DOHH2 (cell line): ENCODE measurements at regions not wholly inside any gene's neighbourhood (a gene's known extent, or its start where the extent isn't known, plus 50 kb on each side); places are given as distances from the start of the nearest gene placed in this dataset.

Experiments
- H3F3A ChIP-seq: fragments of 200-600 bp; sonication (generic), shearing (Covaris generic); 2 replicates; pipeline ENCODE4 v1.6.0; 2016; ENCODE audit warnings: antibody characterized with exemption, mild to moderate bottlenecking; ENCODE audit not compliant: control insufficient read depth, insufficient read depth
- H3K27ac ChIP-seq: fragments of 200-600 bp; sonication (generic); 2 replicates; pipeline ENCODE4 v1.5.1; 2014; ENCODE audit warnings: low read depth, mild to moderate bottlenecking, low read length, moderate library complexity
- H3K27me3 ChIP-seq: fragments of 200-600 bp; sonication (generic); 2 replicates; pipeline ENCODE4 v1.6.1; 2014; ENCODE audit warnings: mild to moderate bottlenecking, low read length, mixed read lengths; ENCODE audit not compliant: control insufficient read depth
- H3K36me3 ChIP-seq: fragments of 200-600 bp; sonication (generic); 2 replicates; pipeline ENCODE4 v1.6.1; 2014; ENCODE audit warnings: mild to moderate bottlenecking, low read length, moderate library complexity, mixed read lengths; ENCODE audit not compliant: control insufficient read depth
- H3K4me1 ChIP-seq: fragments of 200-600 bp; sonication (generic); 2 replicates; pipeline ENCODE4 v1.6.1; 2014; ENCODE audit warnings: mild to moderate bottlenecking, low read length, mixed read lengths; ENCODE audit not compliant: control insufficient read depth
- H3K4me2 ChIP-seq: fragments of 200-600 bp; sonication (generic); 2 replicates; pipeline ENCODE4 v1.6.0; 2014; ENCODE audit warnings: mild to moderate bottlenecking, low read length, moderate library complexity
- H3K4me3 ChIP-seq: fragments of 200-600 bp; sonication (generic); 2 replicates; pipeline ENCODE4 v1.5.1; 2014; ENCODE audit warnings: mild to moderate bottlenecking, low read length, mixed read lengths
- H3K79me2 ChIP-seq: fragments of 200-600 bp; sonication (generic); 2 replicates; pipeline ENCODE4 v1.6.1; 2014; ENCODE audit warnings: mild to moderate bottlenecking, low read length, mixed read lengths; ENCODE audit not compliant: control insufficient read depth
- H3K9me2 ChIP-seq: fragments of 200-600 bp; sonication (generic); replicated peaks from 2 replicates; pipeline ENCODE4 v1.6.1; 2014; ENCODE audit warnings: mild to moderate bottlenecking, low read length, mixed read lengths; ENCODE audit not compliant: control insufficient read depth
- H3K9me3 ChIP-seq: fragments of 200-600 bp; sonication (generic); 2 replicates; pipeline ENCODE4 v1.6.1; 2014; ENCODE audit warnings: antibody characterized with exemption, low read length, mixed read lengths; ENCODE audit not compliant: control insufficient read depth, insufficient read depth
- H4K20me1 ChIP-seq: fragments of 200-600 bp; sonication (generic); 2 replicates; pipeline ENCODE4 v1.6.0; 2014; ENCODE audit warnings: low read depth, mild to moderate bottlenecking, antibody characterized with exemption, low read length, moderate library complexity; ENCODE audit not compliant: control insufficient read depth, insufficient read depth
- EZH2phosphoT487 ChIP-seq: fragments of 200-600 bp; sonication (generic); IDR thresholded peaks from 2 replicates; pipeline ENCODE4 v1.6.1; 2017; ENCODE audit warnings: borderline replicate concordance, mild to moderate bottlenecking, antibody characterized with exemption, low read length, moderate library complexity, mixed read lengths
- TF ChIP-seq, protein P1 (sequence below): fragments of 200-600 bp; sonication (generic); IDR thresholded peaks from one replicate; pipeline ENCODE4 v1.5.1; 2014; ENCODE audit warnings: antibody characterized with exemption, mild to moderate bottlenecking, low read depth, low read length; ENCODE audit not compliant: poor library complexity, severe bottlenecking

DNA sequence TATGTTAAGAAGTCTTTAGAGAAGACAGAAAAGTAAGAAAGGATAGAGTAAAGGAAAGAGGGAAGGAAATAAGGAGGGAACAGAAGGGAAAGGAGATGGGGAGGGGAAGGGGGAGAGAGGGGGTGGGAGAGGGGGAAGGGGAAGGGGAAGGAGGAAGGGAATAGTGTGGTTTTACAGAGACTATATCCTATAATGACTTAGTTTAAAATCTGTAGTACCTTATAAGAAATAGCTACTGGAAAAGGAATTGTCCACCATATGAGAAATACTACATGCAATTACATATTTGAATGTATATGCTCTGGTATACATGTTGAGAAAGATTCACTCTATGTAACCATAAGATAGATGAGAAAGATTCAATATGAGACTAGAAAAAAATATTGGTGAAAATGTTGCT is 1042.3 kb downstream of the BRINP3 start:
- no peak for TF ChIP-seq EZH2phosphoT487
- TF ChIP-seq, protein P1, sequence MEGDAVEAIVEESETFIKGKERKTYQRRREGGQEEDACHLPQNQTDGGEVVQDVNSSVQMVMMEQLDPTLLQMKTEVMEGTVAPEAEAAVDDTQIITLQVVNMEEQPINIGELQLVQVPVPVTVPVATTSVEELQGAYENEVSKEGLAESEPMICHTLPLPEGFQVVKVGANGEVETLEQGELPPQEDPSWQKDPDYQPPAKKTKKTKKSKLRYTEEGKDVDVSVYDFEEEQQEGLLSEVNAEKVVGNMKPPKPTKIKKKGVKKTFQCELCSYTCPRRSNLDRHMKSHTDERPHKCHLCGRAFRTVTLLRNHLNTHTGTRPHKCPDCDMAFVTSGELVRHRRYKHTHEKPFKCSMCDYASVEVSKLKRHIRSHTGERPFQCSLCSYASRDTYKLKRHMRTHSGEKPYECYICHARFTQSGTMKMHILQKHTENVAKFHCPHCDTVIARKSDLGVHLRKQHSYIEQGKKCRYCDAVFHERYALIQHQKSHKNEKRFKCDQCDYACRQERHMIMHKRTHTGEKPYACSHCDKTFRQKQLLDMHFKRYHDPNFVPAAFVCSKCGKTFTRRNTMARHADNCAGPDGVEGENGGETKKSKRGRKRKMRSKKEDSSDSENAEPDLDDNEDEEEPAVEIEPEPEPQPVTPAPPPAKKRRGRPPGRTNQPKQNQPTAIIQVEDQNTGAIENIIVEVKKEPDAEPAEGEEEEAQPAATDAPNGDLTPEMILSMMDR = no peak
- Histone ChIP-seq H3K4me1 (no peaks in the 10 kb centered on the region), H3K4me2 (no peak overlapping the region)

DNA sequence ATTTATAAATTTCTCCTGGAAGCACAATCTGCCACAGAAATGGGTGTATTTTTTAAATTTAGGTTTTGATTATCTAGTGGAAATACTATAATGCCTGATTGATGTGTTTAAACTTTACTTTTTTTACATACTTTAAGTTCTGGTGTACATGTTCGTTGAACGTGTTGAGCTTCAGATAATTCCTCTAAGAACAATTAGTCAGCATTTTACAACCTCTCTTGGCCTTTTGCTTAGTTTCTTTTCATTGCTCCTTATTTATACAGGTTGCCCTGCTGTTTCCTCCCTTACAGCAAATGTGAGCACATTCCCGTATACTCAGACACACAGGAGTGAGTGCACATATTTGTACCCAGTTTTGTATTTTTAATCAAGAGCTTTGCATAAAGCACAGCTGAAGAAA is 1038.9 kb downstream of the BRINP3 start:
- H4K20me1 ChIP-seq = no peaks in the 10 kb centered on the region
- H3K27ac ChIP-seq = no peak overlapping the region
- TF ChIP-seq, protein P1 = no peak
- TF ChIP-seq EZH2phosphoT487 = no peak
- H3K4me3 ChIP-seq = no peak overlapping the region
- H3K4me1 ChIP-seq = no peaks in the 10 kb centered on the region
- no peaks in the 10 kb centered on the region for H3K36me3 ChIP-seq
- H3K27me3 ChIP-seq = no peaks in the 10 kb centered on the region
- H3K4me2 ChIP-seq = no peak overlapping the region
- no peaks in the 10 kb centered on the region for H3K9me2 ChIP-seq
- no peaks in the 10 kb centered on the region for H3F3A ChIP-seq
- H3K79me2 ChIP-seq = no peaks in the 10 kb centered on the region
- H3K9me3 ChIP-seq = no peaks in the 10 kb centered on the region

More for the DNA sequence above, 1042.3 kb downstream of the BRINP3 start:
- Histone ChIP-seq H3K27me3 (no peaks in the 10 kb centered on the region), H3F3A (no peaks in the 10 kb centered on the region), H3K27ac (no peak overlapping the region), H4K20me1 (no peaks in the 10 kb centered on the region), H3K79me2 (no peaks in the 10 kb centered on the region), H3K9me2 (no peaks in the 10 kb centered on the region), H3K36me3 (no peaks in the 10 kb centered on the region), H3K9me3 (no peaks in the 10 kb centered on the region), H3K4me3 (no peak overlapping the region)

DNA sequence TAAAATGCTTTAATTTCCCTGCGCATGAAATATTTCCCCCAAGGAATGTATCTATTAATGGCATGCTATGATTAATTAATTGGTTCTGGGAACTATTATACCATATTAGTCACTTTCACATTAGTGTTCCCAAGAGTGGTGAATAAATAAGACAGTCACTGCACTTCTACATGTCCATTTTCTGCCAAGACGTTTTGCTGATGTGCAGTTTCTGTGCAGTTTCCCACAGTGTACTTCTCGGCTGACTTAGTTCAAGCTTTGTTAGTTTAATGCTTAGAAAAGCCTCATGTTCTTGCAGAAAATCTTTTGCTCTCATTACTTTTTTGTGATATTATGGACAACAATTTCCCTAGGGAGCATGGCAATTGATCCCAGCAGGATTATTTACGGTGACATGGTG is 1014.5 kb downstream of the BRINP3 start:
- Histone ChIP-seq H3K79me2 (no peaks in the 10 kb centered on the region), H3K9me3 (no peaks in the 10 kb centered on the region), H3K27ac (no peak overlapping the region), H3K4me1 (no peaks in the 10 kb centered on the region), H3K9me2 (no peaks in the 10 kb centered on the region), H3K27me3 (no peaks in the 10 kb centered on the region), H3K36me3 (no peaks in the 10 kb centered on the region), H3K4me2 (no peak overlapping the region), H4K20me1 (no peaks in the 10 kb centered on the region), H3K4me3 (no peak overlapping the region), H3F3A (no peaks in the 10 kb centered on the region)
- TF ChIP-seq, protein P1 = no peak
- no peak for TF ChIP-seq EZH2phosphoT487

DNA sequence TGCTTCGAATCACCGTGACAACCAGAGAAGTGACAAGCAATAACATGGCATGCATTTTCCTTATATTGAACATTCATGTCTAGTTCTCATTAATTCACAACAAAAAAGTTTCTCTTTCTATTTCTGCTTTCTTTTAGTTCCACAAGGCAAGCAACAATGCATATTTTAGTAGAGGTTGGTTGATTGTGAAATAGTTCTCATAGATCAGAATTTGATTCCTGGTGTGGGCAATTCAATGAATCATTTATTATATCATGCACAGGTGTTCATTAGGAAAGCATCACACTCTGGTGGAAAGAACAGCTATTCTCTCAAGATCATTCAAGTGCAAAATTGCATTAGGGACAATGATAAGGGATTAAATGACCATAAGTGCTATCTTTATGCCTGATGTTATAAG is 980.9 kb downstream of the BRINP3 start:
- Histone ChIP-seq H3K36me3 (no peaks in the 10 kb centered on the region), H3F3A (no peaks in the 10 kb centered on the region), H4K20me1 (no peaks in the 10 kb centered on the region), H3K4me3 (no peak overlapping the region), H3K9me2 (no peaks in the 10 kb centered on the region), H3K27ac (no peak overlapping the region), H3K4me2 (no peak overlapping the region), H3K4me1 (no peaks in the 10 kb centered on the region), H3K27me3 (no peaks in the 10 kb centered on the region), H3K9me3 (no peaks in the 10 kb centered on the region), H3K79me2 (no peaks in the 10 kb centered on the region)
- TF ChIP-seq, protein P1 = no peak
- no peak for TF ChIP-seq EZH2phosphoT487
